ENCODE measurements at regions not wholly inside any gene's neighbourhood (a gene's known extent, or its start where the extent isn't known, plus 50 kb on each side); places are given as distances from the start of the nearest gene placed in this dataset.
A peak's percentile ranks its signal among the peaks of the same experiment; 100 is the strongest.

- Mint-ChIP-seq H3K27ac (no peak overlapping the region), H3K36me3 (no peaks in the 10 kb centered on the region), H3K4me3 (no peak overlapping the region), H3K9me3 (no peaks in the 10 kb centered on the region), H3K27me3 (peaks cover 11% of the 10 kb centered on the region), H3K4me1 (peaks cover 5% of the 10 kb centered on the region)
These were observed 120.2 kb downstream of the WT1 start for GRCh38 chr11:32315121-32315520.

GRCh38 chr11:32316232-32316631 is 119.1 kb downstream of the WT1 start:
- no peaks in the 10 kb centered on the region for H3K9me3 Mint-ChIP-seq
- no peak overlapping the region for H3K4me3 Mint-ChIP-seq
- peaks cover 11% of the 10 kb centered on the region for H3K27me3 Mint-ChIP-seq
- H3K27ac Mint-ChIP-seq: no peak overlapping the region
- H3K36me3 Mint-ChIP-seq: no peaks in the 10 kb centered on the region
- peaks cover 5% of the 10 kb centered on the region for H3K4me1 Mint-ChIP-seq

- no peak overlapping the region for H3K27ac Mint-ChIP-seq
- H3K4me1 Mint-ChIP-seq: peaks cover 5% of the 10 kb centered on the region
- no peak overlapping the region for H3K4me3 Mint-ChIP-seq
- H3K9me3 Mint-ChIP-seq: no peaks in the 10 kb centered on the region
- H3K27me3 Mint-ChIP-seq: peaks cover 12% of the 10 kb centered on the region
- H3K36me3 Mint-ChIP-seq: no peaks in the 10 kb centered on the region
These were observed 118.3 kb downstream of the WT1 start for GRCh38 chr11:32316858-32317642.

- Mint-ChIP-seq H3K36me3 (no peaks in the 10 kb centered on the region), H3K4me1 (no peaks in the 10 kb centered on the region), H3K27me3 (peaks cover 9% of the 10 kb centered on the region), H3K4me3 (no peak overlapping the region), H3K9me3 (no peaks in the 10 kb centered on the region), H3K27ac (no peak overlapping the region)
These were observed 117.7 kb downstream of the WT1 start for GRCh38 chr11:32317643-32318042.

DNA sequence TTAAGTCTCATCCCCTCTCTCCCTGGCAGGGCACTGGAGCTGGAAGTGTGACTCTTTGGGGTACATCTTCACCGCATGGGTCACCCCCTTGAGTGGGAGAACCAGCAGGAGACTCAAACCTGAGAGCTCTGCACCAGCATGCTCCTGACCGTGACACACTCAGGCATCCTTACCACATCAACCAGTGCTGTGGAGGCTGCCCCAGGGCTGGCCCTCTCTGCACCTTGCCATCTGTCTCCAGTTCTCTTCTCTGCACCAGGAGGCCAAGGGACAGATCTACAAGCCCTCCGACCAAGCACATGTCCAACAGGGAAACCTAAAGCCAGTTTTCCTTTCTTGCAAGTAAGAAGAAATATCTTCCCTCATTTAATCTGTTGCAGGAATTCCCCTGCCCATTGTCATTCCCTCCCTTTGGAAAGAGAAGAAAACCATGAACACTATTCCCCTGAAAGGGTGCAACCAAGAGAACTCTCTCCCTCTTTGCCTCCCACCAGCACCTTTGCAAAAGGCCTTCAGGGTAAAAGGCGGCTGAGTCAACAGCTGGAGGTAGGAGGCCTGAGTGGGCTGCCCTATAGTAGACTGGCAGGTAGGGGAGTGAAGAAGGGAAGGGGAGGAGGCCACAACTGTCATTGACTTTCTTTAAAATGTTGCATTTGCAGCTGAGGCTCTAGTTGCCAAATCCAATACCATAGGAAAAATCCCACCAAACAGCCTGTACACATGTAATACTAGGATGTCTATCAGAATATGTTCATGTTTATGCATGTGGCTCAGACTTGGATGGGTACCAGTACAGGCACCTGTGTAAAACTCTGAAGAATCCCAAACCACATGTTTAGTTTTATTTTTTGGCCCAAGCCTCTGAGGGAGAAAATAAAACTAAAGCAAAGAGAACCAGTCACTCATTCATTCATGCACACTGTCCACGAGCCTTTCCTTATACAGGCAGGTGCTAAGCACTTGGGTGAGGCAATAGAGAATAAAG is 117.0 kb downstream of the WT1 start:
- peaks cover 7% of the 10 kb centered on the region for H3K27me3 Mint-ChIP-seq
- H3K4me1 Mint-ChIP-seq: no peaks in the 10 kb centered on the region
- H3K4me3 Mint-ChIP-seq: no peak overlapping the region
- H3K27ac Mint-ChIP-seq: no peak overlapping the region
- no peaks in the 10 kb centered on the region for H3K36me3 Mint-ChIP-seq
- H3K9me3 Mint-ChIP-seq: no peaks in the 10 kb centered on the region

- Mint-ChIP-seq H3K27ac (no peak overlapping the region), H3K9me3 (no peaks in the 10 kb centered on the region), H3K27me3 (peaks cover 13% of the 10 kb centered on the region), H3K4me1 (no peaks in the 10 kb centered on the region), H3K36me3 (no peaks in the 10 kb centered on the region), H3K4me3 (no peak overlapping the region)
These were observed 111.6 kb downstream of the WT1 start for GRCh38 chr11:32323814-32324130.

DNA sequence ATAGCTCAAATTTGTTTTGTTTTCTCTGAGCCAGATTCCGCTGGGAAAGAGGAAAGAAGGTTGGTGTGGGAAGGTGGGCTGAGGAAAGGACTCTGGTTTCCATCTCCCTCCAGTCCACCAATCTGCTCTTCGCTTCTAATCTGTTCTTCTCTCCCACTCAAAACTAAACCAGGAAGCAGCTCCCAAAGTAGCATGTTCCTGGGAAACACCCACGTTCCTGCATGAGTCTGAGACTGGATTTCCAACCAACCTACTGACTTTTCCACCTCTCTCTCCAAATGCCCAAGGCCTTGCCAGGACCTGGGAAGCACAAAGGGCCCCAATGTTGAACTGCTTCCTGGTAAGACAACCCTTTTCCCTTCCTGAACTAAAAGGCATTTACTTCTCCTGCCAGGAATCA is 110.2 kb downstream of the WT1 start:
- Mint-ChIP-seq H3K27me3 (peaks cover 12% of the 10 kb centered on the region), H3K9me3 (no peaks in the 10 kb centered on the region), H3K4me1 (no peaks in the 10 kb centered on the region), H3K4me3 (no peak overlapping the region), H3K36me3 (no peaks in the 10 kb centered on the region), H3K27ac (no peak overlapping the region)

GRCh38 chr11:32325725-32326124 is 109.6 kb downstream of the WT1 start:
- H3K4me3 Mint-ChIP-seq: no peak overlapping the region
- H3K4me1 Mint-ChIP-seq: no peaks in the 10 kb centered on the region

DNA sequence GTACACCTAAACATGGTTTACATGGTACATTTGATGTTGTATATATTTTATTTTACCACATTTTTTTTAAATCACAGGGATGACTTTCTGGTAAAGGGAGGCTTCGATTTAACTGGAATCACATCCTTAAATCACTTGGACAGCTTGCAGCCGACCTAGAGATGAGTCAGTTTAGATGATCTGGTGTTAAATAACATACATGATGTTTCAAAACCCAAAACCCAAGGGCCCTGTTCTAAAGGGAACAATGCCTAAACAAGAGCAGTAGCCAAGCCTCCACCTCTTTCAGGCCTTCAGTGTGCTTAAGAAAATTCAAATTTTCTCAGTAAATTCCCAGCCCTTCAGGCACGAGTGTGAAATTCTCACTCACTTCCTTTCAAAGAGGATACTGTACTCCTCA is 108.8 kb downstream of the WT1 start:
- no peaks in the 10 kb centered on the region for H3K4me1 Mint-ChIP-seq
- H3K9me3 Mint-ChIP-seq: no peaks in the 10 kb centered on the region
- H3K4me3 Mint-ChIP-seq: no peak overlapping the region
- H3K27ac Mint-ChIP-seq: no peak overlapping the region
- H3K36me3 Mint-ChIP-seq: no peaks in the 10 kb centered on the region
- H3K27me3 Mint-ChIP-seq: peaks cover 20% of the 10 kb centered on the region

More at GRCh38 chr11:32325725-32326124, 109.6 kb downstream of the WT1 start:
- Mint-ChIP-seq H3K27me3 (peaks cover 15% of the 10 kb centered on the region), H3K36me3 (no peaks in the 10 kb centered on the region), H3K9me3 (no peaks in the 10 kb centered on the region), H3K27ac (no peak overlapping the region)

- H3K9me3 Mint-ChIP-seq: no peaks in the 10 kb centered on the region
- H3K27ac Mint-ChIP-seq: no peak overlapping the region
- peaks cover 8% of the 10 kb centered on the region for H3K4me1 Mint-ChIP-seq
- H3K4me3 Mint-ChIP-seq: no peak overlapping the region
- H3K36me3 Mint-ChIP-seq: no peaks in the 10 kb centered on the region
- peaks cover 27% of the 10 kb centered on the region for H3K27me3 Mint-ChIP-seq
These were observed 106.9 kb downstream of the WT1 start for GRCh38 chr11:32328392-32328791.

DNA sequence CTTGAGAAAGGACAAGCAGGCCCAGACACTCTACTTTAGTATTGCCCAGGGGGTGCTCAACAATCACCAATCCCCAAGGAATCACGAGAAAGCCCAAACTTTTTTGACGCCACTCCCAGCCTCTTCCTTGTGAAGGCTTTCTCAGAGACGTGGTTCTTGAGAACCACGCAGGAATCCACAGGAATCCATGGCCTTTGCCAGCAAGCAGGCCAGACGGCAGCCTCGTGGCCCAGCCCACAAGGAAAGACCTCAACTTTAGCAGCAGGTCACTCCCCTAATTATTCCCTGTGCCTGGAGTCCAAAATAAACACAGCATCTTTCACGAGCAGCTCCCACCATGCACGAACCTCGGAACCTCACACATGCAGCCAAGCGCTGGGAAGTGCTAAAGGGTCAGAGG is 104.2 kb downstream of the WT1 start:
- Mint-ChIP-seq H3K9me3 (no peaks in the 10 kb centered on the region), H3K4me3 (no peak overlapping the region), H3K27me3 (peaks cover 33% of the 10 kb centered on the region), H3K36me3 (no peaks in the 10 kb centered on the region), H3K27ac (no peak overlapping the region), H3K4me1 (peaks cover 8% of the 10 kb centered on the region)

DNA sequence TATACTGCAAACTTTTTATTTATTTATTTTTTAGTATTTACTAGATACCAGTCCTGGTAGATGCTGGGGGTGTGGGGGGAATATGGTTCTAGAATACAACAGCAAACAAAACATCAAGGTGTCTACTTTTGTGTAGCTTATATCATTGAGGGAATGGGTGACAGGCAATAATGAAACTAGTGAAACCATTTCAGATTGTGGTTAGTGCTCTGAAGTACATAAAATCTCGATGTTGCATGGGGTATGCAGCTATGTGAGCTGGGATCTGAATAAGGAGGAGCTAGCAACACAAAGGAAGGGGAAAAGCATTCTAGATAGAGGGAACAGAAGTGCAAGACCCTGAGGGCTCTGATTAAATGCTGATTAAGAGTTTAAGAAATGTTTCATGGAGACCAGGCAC is 103.5 kb downstream of the WT1 start:
- Mint-ChIP-seq H3K36me3 (no peaks in the 10 kb centered on the region), H3K27ac (no peak overlapping the region), H3K9me3 (no peaks in the 10 kb centered on the region), H3K4me1 (peaks cover 8% of the 10 kb centered on the region), H3K4me3 (no peak overlapping the region), H3K27me3 (peaks cover 35% of the 10 kb centered on the region)

GRCh38 chr11:32332990-32333319 is 102.4 kb downstream of the WT1 start:
- Mint-ChIP-seq H3K27me3 (peaks cover 38% of the 10 kb centered on the region), H3K36me3 (no peaks in the 10 kb centered on the region), H3K4me1 (peaks cover 8% of the 10 kb centered on the region), H3K4me3 (peak overlapping the region; percentile 70), H3K9me3 (no peaks in the 10 kb centered on the region), H3K27ac (no peak overlapping the region)

DNA sequence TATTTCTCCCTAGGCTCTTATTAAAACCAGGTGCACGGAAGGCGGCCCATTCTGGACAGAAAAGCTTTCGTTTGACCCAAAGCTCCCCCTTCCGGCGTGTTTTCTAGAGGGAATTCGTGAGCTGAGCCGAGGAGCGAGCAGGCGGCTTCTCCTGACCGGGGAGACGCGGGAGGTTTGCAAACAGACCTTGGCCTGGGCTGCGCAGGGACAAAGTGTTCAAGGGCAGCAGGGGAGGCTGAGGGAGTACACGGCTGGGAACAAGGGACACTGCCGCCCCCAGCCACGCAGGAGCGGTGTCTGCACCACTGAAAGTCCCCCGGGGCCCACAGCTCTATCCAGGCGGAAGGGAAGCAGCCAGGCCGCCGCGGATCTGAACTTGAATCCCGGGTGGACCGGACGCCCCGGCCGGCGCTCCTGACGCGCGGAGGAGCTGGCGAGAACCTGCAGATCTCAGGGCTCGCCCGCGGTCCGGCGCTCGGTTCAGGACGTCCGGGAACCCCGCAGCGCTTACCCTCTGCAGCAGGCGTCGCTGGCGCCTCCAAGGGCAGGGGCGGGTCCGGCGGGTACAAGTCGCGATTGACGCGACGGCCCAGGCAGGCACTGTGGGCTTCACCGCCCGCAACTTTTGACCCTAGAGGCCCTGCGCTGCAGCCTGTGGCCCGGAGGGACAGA is 101.9 kb downstream of the WT1 start:
- Mint-ChIP-seq H3K27ac (no peak overlapping the region), H3K36me3 (no peaks in the 10 kb centered on the region), H3K27me3 (peaks cover 38% of the 10 kb centered on the region), H3K4me1 (peaks cover 8% of the 10 kb centered on the region), H3K9me3 (no peaks in the 10 kb centered on the region), H3K4me3 (peak overlapping the region; percentile 70)

- no peak overlapping the region for H3K27ac Mint-ChIP-seq
- peaks cover 8% of the 10 kb centered on the region for H3K4me1 Mint-ChIP-seq
- H3K4me3 Mint-ChIP-seq: no peak overlapping the region
- H3K27me3 Mint-ChIP-seq: peaks cover 37% of the 10 kb centered on the region
- no peaks in the 10 kb centered on the region for H3K36me3 Mint-ChIP-seq
- no peaks in the 10 kb centered on the region for H3K9me3 Mint-ChIP-seq
These were observed 100.5 kb downstream of the WT1 start for GRCh38 chr11:32334822-32335221.

Measured in activated naive CD4-positive, alpha-beta T cell treated with anti-CD3 and anti-CD28 coated beads, Interleukin-2, amount 50 U/mL, for 24 hours (primary cell).